ENCODE measurements at regions not wholly inside any gene's neighbourhood (a gene's known extent, or its start where the extent isn't known, plus 50 kb on each side); places are given as distances from the start of the nearest gene placed in this dataset.

- DNase-seq (ENCODE audit: low spot score): no peak
These were observed 135.5 kb upstream of the GLI3 start for GRCh38 chr7:42372479-42372878.

GRCh38 chr7:42359946-42360345 lies 122.9 kb upstream of the GLI3 start:
- DNase-seq (ENCODE audit: low spot score): no peak

GRCh38 chr7:42351316-42351935 lies 114.4 kb upstream of the GLI3 start:
- DNase-seq (ENCODE audit: low spot score): no peak

GRCh38 chr7:42350801-42351200 lies 113.8 kb upstream of the GLI3 start:
- no peak for DNase-seq (ENCODE audit: low spot score)

- DNase-seq (ENCODE audit: low spot score): no peak
These were observed 111.6 kb upstream of the GLI3 start for GRCh38 chr7:42348631-42349030.

GRCh38 chr7:42348071-42348470 lies 111.1 kb upstream of the GLI3 start:
- no peak for DNase-seq (ENCODE audit: low spot score)

GRCh38 chr7:42347616-42348015 lies 110.6 kb upstream of the GLI3 start:
- no peak for DNase-seq (ENCODE audit: low spot score)

GRCh38 chr7:42345478-42346299 lies 108.7 kb upstream of the GLI3 start:
- DNase-seq (ENCODE audit: low spot score): no peak

GRCh38 chr7:42344198-42344755 lies 107.3 kb upstream of the GLI3 start:
- no peak for DNase-seq (ENCODE audit: low spot score)

- DNase-seq (ENCODE audit: low spot score): no peak
These were observed 105.4 kb upstream of the GLI3 start for GRCh38 chr7:42342381-42342780.

GRCh38 chr7:42340436-42340835 lies 103.4 kb upstream of the GLI3 start:
- no peak for DNase-seq (ENCODE audit: low spot score)

GRCh38 chr7:42338916-42339540 lies 102.0 kb upstream of the GLI3 start:
- no peak for DNase-seq (ENCODE audit: low spot score)

- DNase-seq (ENCODE audit: low spot score): no peak
These were observed 101.4 kb upstream of the GLI3 start for GRCh38 chr7:42338231-42338915.

- no peak for DNase-seq (ENCODE audit: low spot score)
These were observed 100.4 kb upstream of the GLI3 start for GRCh38 chr7:42337225-42337905.

GRCh38 chr7:42332605-42333222 lies 95.7 kb upstream of the GLI3 start:
- no peak for DNase-seq (ENCODE audit: low spot score)

GRCh38 chr7:42319631-42320030 lies 82.6 kb upstream of the GLI3 start:
- DNase-seq (ENCODE audit: low spot score): no peak

GRCh38 chr7:42315631-42316030 lies 78.6 kb upstream of the GLI3 start:
- no peak for DNase-seq (ENCODE audit: low spot score)

GRCh38 chr7:42315103-42315502 lies 78.1 kb upstream of the GLI3 start:
- DNase-seq (ENCODE audit: low spot score): no peak

GRCh38 chr7:42314696-42315095 lies 77.7 kb upstream of the GLI3 start:
- DNase-seq (ENCODE audit: low spot score): no peak

GRCh38 chr7:42311195-42311594 lies 74.2 kb upstream of the GLI3 start:
- no peak for DNase-seq (ENCODE audit: low spot score)

GRCh38 chr7:42292991-42293521 lies 56.0 kb upstream of the GLI3 start:
- no peak for DNase-seq (ENCODE audit: low spot score)

All from D341Med (cell line).